Neuronal stem cell (in vitro differentiated cells): ENCODE measurements at regions not wholly inside any gene's neighbourhood (a gene's known extent, or its start where the extent isn't known, plus 50 kb on each side); places are given as distances from the start of the nearest gene placed in this dataset.

Source experiments
- DNase-seq: peaks from one replicate; pipeline ENCODE4 v3.0.0-alpha.2; 2013; ENCODE audit warnings: low spot score
- H2AFZ ChIP-seq: one replicate; pipeline ENCODE4 v1.6.1; 2013; ENCODE audit warnings: mild to moderate bottlenecking, low read length, inconsistent platforms
- H2AK5ac ChIP-seq: 2 replicates; pipeline ENCODE4 v1.6.1; 2013; ENCODE audit warnings: low read depth, mild to moderate bottlenecking, inconsistent platforms, low read length, moderate library complexity, mixed read lengths
- H2BK120ac ChIP-seq: 2 replicates; pipeline ENCODE4 v1.6.1; 2013; ENCODE audit warnings: low read depth, mild to moderate bottlenecking, inconsistent platforms, low read length, moderate library complexity, mixed read lengths
- H2BK12ac ChIP-seq: one replicate; pipeline ENCODE4 v1.6.1; 2013; ENCODE audit warnings: low read length, inconsistent platforms
- H2BK15ac ChIP-seq: 2 replicates; pipeline ENCODE4 v1.6.1; 2013; ENCODE audit warnings: mild to moderate bottlenecking, low read length, inconsistent platforms, mixed read lengths
- H2BK5ac ChIP-seq: one replicate; pipeline ENCODE4 v1.6.1; 2013; ENCODE audit warnings: inconsistent platforms, mild to moderate bottlenecking, low read length, moderate library complexity
- H3K14ac ChIP-seq: one replicate; pipeline ENCODE4 v1.6.1; 2013; ENCODE audit warnings: low read length, inconsistent platforms
- H3K18ac ChIP-seq: 2 replicates; pipeline ENCODE4 v1.6.1; 2013; ENCODE audit warnings: low read length, inconsistent platforms
- H3K23ac ChIP-seq: 2 replicates; pipeline ENCODE4 v1.6.1; 2013; ENCODE audit warnings: low read depth, mild to moderate bottlenecking, mixed read lengths, low read length, inconsistent platforms; ENCODE audit not compliant: poor library complexity
- H3K27ac ChIP-seq: replicated peaks from 3 replicates; pipeline ENCODE4 v1.5.1; 2013; ENCODE audit warnings: low read length, inconsistent platforms
- H3K27me3 ChIP-seq, 3 experiments: 2 replicates each; pipeline ENCODE4 v1.6.1; 2013; ENCODE audit warnings: low read length in 3 of 3, mild to moderate bottlenecking in 2 of 3, inconsistent platforms in 1 of 3, low read depth in 1 of 3, mixed read lengths in 1 of 3, moderate library complexity in 1 of 3; ENCODE audit not compliant: control insufficient read depth in 3 of 3, insufficient read depth in 3 of 3
- H3K36me3 ChIP-seq, 2 donors: replicated peaks in 1 of 2; 2 replicates each; pipeline ENCODE4 v1.6.1; 2013; ENCODE audit warnings: low read length in 2 of 2; ENCODE audit not compliant: control insufficient read depth in 2 of 2, insufficient read depth in 2 of 2
- H3K4ac ChIP-seq: 2 replicates; pipeline ENCODE4 v1.6.1; 2013; ENCODE audit warnings: inconsistent platforms, mild to moderate bottlenecking, low read length, moderate library complexity
- H3K4me1 ChIP-seq, 2 donors: 1 replicate in 1 of 2; 2 replicates in 1 of 2; pipeline ENCODE4 v1.6.1; 2013; ENCODE audit warnings: low read length in 2 of 2, low read depth in 1 of 2; ENCODE audit not compliant: control insufficient read depth in 2 of 2, insufficient read depth in 1 of 2
- H3K4me2 ChIP-seq: one replicate; pipeline ENCODE4 v1.6.1; 2013; ENCODE audit warnings: mild to moderate bottlenecking, low read length, inconsistent platforms; ENCODE audit not compliant: insufficient read depth, poor library complexity, severe bottlenecking
- H3K4me3 ChIP-seq, 2 donors: 2 replicates each; pipeline ENCODE4 v1.5.1; 2013; ENCODE audit warnings: low read length in 2 of 2, mild to moderate bottlenecking in 2 of 2, inconsistent platforms in 1 of 2, moderate library complexity in 1 of 2
- H3K79me1 ChIP-seq: one replicate; pipeline ENCODE4 v1.6.1; 2013; ENCODE audit warnings: low read depth, mild to moderate bottlenecking, inconsistent platforms, low read length, moderate library complexity
- H3K9ac ChIP-seq: one replicate; pipeline ENCODE4 v1.6.1; 2013; ENCODE audit warnings: mild to moderate bottlenecking, low read depth, low read length, inconsistent platforms; ENCODE audit not compliant: poor library complexity
- H3K9me3 ChIP-seq, 2 donors: replicated peaks in 1 of 2; 2 replicates each; pipeline versions ENCODE3 to v1.6.1; 2013; ENCODE audit warnings: low read length in 2 of 2, mild to moderate bottlenecking in 2 of 2, inconsistent platforms in 1 of 2, low read depth in 1 of 2, mixed read lengths in 1 of 2, moderate library complexity in 1 of 2; ENCODE audit not compliant: control insufficient read depth in 2 of 2, insufficient read depth in 1 of 2
- H4K8ac ChIP-seq: one replicate; pipeline ENCODE4 v1.6.1; 2013; ENCODE audit warnings: low read depth, mild to moderate bottlenecking, inconsistent platforms, low read length, moderate library complexity
- H4K91ac ChIP-seq: one replicate; pipeline ENCODE4 v1.6.1; 2013; ENCODE audit warnings: low read length, low read depth, mild to moderate bottlenecking, inconsistent platforms; ENCODE audit not compliant: poor library complexity
- WGBS, 2 donors: extraction: QIAGEN DNeasy Blood & Tissue Kit; methylation state at CpG; one replicate each; pipeline ENCODE4 v1.1.7; 2013; ENCODE audit warnings: missing lambda C conversion rate in 2 of 2, mixed read lengths in 1 of 2; ENCODE audit not compliant: insufficient read length in 2 of 2, insufficient replicate concordance in 1 of 2; ENCODE audit errors: extremely low coverage in 2 of 2; 5-methylcytosine and 5-hydroxymethylcytosine counted together

DNA sequence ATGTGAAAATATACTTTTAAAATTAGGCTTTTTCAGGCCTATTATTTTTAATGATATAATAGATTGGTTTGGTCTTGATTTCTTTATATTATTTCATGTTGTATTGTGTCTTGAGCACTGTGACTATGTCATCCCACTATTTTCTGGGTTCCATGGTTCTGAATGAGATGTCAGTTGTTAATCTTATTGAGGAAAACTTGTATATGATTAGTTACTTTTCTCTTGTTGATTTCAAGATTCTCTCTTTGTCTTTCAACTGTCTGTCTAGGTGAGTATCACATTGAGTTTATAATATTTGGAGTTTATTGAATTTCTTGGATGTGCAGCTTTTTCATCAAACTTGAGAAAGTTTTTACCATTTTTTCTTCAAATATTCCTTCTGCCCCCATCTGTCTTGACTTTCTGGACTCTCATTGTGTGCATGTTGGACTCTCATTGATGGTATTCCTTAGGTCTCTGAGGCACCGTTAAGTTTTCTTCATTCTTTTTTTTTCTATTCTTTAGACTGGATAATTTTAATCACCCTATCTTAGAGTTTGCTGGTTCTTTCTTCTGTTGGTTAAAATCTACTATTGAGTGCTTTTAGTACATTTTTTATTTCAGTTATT lies 175.8 kb downstream of the TMEM167A start:
- no peaks in the 10 kb centered on the region for H3K79me1 ChIP-seq
- no peak overlapping the region for H3K9ac ChIP-seq
- H2AK5ac ChIP-seq, result no peak overlapping the region
- no peak overlapping the region for H3K27ac ChIP-seq
- H2AFZ ChIP-seq, result no peak overlapping the region
- no peak overlapping the region for H3K23ac ChIP-seq
- H3K4me1 ChIP-seq, result peaks cover 0 to 2% of the 10 kb centered on the region in 2 donors
- peaks cover 2 to 17% of the 10 kb centered on the region in 2 donors for H3K9me3 ChIP-seq
- no peak overlapping the region for H3K14ac ChIP-seq
- H4K91ac ChIP-seq, result no peak overlapping the region
- no peaks in the 10 kb centered on the region for H3K36me3 ChIP-seq
- H3K4ac ChIP-seq, result no peak overlapping the region
- H2BK15ac ChIP-seq, result no peak overlapping the region
- no peak overlapping the region for H2BK5ac ChIP-seq
- no peak overlapping the region for H3K4me3 ChIP-seq
- H4K8ac ChIP-seq, result no peak overlapping the region
- H2BK12ac ChIP-seq, result no peak overlapping the region
- no peaks in the 10 kb centered on the region for H3K27me3 ChIP-seq
- WGBS, 2 donors, result no CpG with 5 or more reads among the region's 1 CpG
- no peak overlapping the region for H2BK120ac ChIP-seq
- DNase-seq, result no peak
- H3K4me2 ChIP-seq, result no peak overlapping the region
- no peak overlapping the region for H3K18ac ChIP-seq

- WGBS, 2 donors, result no CpG with 5 or more reads among the region's 3 CpGs
- H3K23ac ChIP-seq, result no peak overlapping the region
- no peak overlapping the region for H2AK5ac ChIP-seq
- no peak overlapping the region for H3K9ac ChIP-seq
- no peak overlapping the region for H2BK12ac ChIP-seq
- H2AFZ ChIP-seq, result peak overlapping the region; percentile 57
- H3K27me3 ChIP-seq, result no peaks in the 10 kb centered on the region
- no peak overlapping the region for H3K4me2 ChIP-seq
- H4K8ac ChIP-seq, result no peak overlapping the region
- H4K91ac ChIP-seq, result no peak overlapping the region
- H2BK15ac ChIP-seq, result no peak overlapping the region
- no peaks in the 10 kb centered on the region for H3K79me1 ChIP-seq
- no peak overlapping the region for H3K4ac ChIP-seq
- peaks cover 0 to 3% of the 10 kb centered on the region in 2 donors for H3K9me3 ChIP-seq
- no peak for DNase-seq
- H2BK120ac ChIP-seq, result no peak overlapping the region
- no peak overlapping the region for H3K14ac ChIP-seq
- H3K4me1 ChIP-seq, result peaks cover 0 to 7% of the 10 kb centered on the region in 2 donors
- H2BK5ac ChIP-seq, result no peak overlapping the region
- H3K36me3 ChIP-seq, result no peaks in the 10 kb centered on the region
- H3K18ac ChIP-seq, result no peak overlapping the region
- H3K27ac ChIP-seq, result no peak overlapping the region
- H3K4me3 ChIP-seq, result no peak overlapping the region
Measured at GRCh38 chr5:82894716-82895115, 182.5 kb downstream of the TMEM167A start.

GRCh38 chr5:82889088-82889487 lies 188.1 kb downstream of the TMEM167A start:
- no peaks in the 10 kb centered on the region for H3K36me3 ChIP-seq
- WGBS, 2 donors, result no CpG with 5 or more reads among the region's 1 CpG

GRCh38 chr5:82886911-82887310 lies 190.3 kb downstream of the TMEM167A start:
- no CpG with 5 or more reads among the region's 1 CpG for WGBS, 2 donors
- no peaks in the 10 kb centered on the region for H3K4me1 ChIP-seq
- no peaks in the 10 kb centered on the region for H3K27me3 ChIP-seq
- H3K18ac ChIP-seq, result no peak overlapping the region
- no peak overlapping the region for H4K8ac ChIP-seq
- H3K23ac ChIP-seq, result no peak overlapping the region
- H3K4ac ChIP-seq, result no peak overlapping the region
- H3K27ac ChIP-seq, result no peak overlapping the region
- H2BK12ac ChIP-seq, result no peak overlapping the region
- H3K79me1 ChIP-seq, result no peaks in the 10 kb centered on the region
- H3K14ac ChIP-seq, result no peak overlapping the region
- no peak overlapping the region for H3K4me2 ChIP-seq
- no peak overlapping the region for H2BK5ac ChIP-seq
- no peak overlapping the region for H2BK15ac ChIP-seq
- no peak overlapping the region for H4K91ac ChIP-seq
- peak overlapping the region; percentile 55 for H2AFZ ChIP-seq
- DNase-seq, result no peak
- no peak overlapping the region for H2AK5ac ChIP-seq
- no peaks in the 10 kb centered on the region for H3K9me3 ChIP-seq
- H3K36me3 ChIP-seq, result no peaks in the 10 kb centered on the region
- H3K4me3 ChIP-seq, result no peak overlapping the region
- no peak overlapping the region for H2BK120ac ChIP-seq
- H3K9ac ChIP-seq, result no peak overlapping the region

More at GRCh38 chr5:82889088-82889487, 188.1 kb downstream of the TMEM167A start:
- Histone ChIP-seq H4K8ac (no peak overlapping the region), H2BK5ac (no peak overlapping the region), H2BK12ac (no peak overlapping the region), H2BK15ac (no peak overlapping the region), H3K4me1 (no peaks in the 10 kb centered on the region), H2AK5ac (no peak overlapping the region), H3K23ac (no peak overlapping the region), H4K91ac (no peak overlapping the region), H3K14ac (no peak overlapping the region), H3K27me3 (no peaks in the 10 kb centered on the region), H3K4ac (no peak overlapping the region), H3K9me3 (no peaks in the 10 kb centered on the region), H2BK120ac (no peak overlapping the region), H3K4me2 (no peak overlapping the region), H3K27ac (no peak overlapping the region), H3K79me1 (no peaks in the 10 kb centered on the region), H3K9ac (no peak overlapping the region), H3K18ac (no peak overlapping the region), H3K4me3 (no peak overlapping the region), H2AFZ (no peak overlapping the region)
- DNase-seq, result no peak
